ENCODE measurements at regions not wholly inside any gene's neighbourhood (a gene's known extent, or its start where the extent isn't known, plus 50 kb on each side); places are given as distances from the start of the nearest gene placed in this dataset.

DNA sequence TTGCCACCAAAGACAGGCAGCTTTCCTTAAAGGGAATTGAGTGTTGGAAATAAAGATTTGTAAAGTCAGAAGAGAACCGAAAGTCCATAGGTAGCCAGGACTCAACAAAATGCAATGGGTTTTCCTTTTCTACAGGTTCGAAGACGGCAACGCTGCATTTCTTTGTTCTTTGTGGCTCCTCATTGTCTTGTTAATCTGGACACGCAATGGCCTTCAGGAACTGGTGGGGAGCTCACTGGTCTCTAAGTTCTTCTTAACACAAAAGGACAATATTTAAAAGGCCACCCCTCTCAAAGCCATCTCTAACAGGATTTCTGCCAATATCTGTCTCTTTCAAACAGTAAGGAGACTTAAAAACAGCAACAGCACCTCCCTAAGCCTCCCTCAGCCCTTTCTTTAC lies 170.6 kb downstream of the RMI1 start:
- Histone ChIP-seq H3K9me3 (no peaks in the 10 kb centered on the region), H3K27ac (no peak overlapping the region), H3K27me3 (no peaks in the 10 kb centered on the region), H3K4me3 (no peak overlapping the region), H3K4me1 (peaks cover 0 to 9% (median 0%) of the 10 kb centered on the region in 4 donors), H3K36me3 (no peaks in the 10 kb centered on the region)
- TF ChIP-seq, protein P1, sequence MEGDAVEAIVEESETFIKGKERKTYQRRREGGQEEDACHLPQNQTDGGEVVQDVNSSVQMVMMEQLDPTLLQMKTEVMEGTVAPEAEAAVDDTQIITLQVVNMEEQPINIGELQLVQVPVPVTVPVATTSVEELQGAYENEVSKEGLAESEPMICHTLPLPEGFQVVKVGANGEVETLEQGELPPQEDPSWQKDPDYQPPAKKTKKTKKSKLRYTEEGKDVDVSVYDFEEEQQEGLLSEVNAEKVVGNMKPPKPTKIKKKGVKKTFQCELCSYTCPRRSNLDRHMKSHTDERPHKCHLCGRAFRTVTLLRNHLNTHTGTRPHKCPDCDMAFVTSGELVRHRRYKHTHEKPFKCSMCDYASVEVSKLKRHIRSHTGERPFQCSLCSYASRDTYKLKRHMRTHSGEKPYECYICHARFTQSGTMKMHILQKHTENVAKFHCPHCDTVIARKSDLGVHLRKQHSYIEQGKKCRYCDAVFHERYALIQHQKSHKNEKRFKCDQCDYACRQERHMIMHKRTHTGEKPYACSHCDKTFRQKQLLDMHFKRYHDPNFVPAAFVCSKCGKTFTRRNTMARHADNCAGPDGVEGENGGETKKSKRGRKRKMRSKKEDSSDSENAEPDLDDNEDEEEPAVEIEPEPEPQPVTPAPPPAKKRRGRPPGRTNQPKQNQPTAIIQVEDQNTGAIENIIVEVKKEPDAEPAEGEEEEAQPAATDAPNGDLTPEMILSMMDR (IDR thresholded peaks at IDR 0.05), result no peak
- TF ChIP-seq POLR2A (IDR thresholded peaks at IDR 0.05), result no peak
- no peak for DNase-seq

DNA sequence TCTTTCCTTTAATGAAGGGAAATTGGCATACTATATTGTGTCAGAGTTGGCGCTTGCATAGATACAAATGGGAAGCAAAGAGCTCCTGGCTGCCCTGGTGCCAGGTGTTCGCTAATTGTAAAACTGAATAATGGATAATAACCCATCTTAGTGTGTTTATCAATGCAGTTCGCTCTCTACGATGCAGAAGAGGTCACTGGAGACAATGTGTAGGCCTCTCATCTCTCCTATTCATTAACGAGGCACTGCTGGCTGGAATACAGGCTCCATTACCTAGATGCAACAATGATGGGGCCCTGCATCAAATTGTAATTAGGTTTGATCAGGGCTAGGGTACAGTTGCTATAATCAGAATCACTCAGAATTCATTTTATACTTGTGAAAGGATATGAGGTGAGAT lies 171.0 kb downstream of the RMI1 start:
- no peak overlapping the region for H3K27ac ChIP-seq
- H3K4me1 ChIP-seq, result peaks cover 0 to 9% (median 0%) of the 10 kb centered on the region in 4 donors
- no peak for DNase-seq
- no peaks in the 10 kb centered on the region for H3K27me3 ChIP-seq
- H3K4me3 ChIP-seq, result no peak overlapping the region
- H3K9me3 ChIP-seq, result no peaks in the 10 kb centered on the region
- no peak for TF ChIP-seq POLR2A (IDR thresholded peaks at IDR 0.05)
- TF ChIP-seq, protein P1 (IDR thresholded peaks at IDR 0.05), result no peak
- H3K36me3 ChIP-seq, result no peaks in the 10 kb centered on the region

DNA sequence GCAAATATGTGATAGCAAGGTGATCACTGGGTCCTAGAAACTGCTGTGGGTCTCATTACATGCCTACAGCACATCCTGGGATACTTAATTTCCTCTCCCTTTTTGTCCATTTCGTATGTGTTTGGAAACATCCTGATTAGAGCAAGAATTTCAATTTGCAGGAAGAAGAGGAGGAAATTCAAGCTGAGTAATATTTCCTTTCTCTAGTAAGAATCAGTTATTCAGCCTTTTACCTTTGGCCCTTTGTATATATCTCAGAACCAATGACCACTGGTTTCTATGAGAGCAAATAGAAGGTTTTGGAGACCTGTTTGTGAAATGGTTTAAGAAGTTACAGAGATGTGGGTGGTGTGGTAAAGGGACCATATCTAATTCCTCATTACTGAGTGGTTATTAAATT lies 171.6 kb downstream of the RMI1 start:
- TF ChIP-seq POLR2A (IDR thresholded peaks at IDR 0.05), result no peak
- TF ChIP-seq, protein P1 (IDR thresholded peaks at IDR 0.05), result no peak
- H3K36me3 ChIP-seq, result no peaks in the 10 kb centered on the region
- DNase-seq, result no peak

DNA sequence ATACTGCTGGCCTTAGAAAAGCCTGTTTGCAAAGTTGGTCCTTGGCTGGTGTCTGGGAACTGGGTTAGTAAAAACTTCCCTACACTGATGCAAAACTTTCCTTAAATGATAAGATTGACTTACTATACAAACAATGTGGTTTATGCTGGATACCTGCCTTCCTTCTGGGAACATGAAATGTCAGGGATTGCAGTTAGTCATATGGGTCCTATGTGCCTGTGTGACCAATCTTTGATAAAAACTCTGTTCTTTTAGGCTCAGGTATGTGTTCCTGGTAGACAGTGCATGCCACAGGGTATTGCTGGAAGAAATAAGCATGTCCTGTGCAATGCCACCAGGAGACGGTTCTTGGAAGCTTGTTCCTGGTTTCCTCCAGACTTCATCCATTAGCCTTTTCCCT lies 173.3 kb downstream of the RMI1 start:
- H3K36me3 ChIP-seq, result no peaks in the 10 kb centered on the region
- no peak for TF ChIP-seq POLR2A (IDR thresholded peaks at IDR 0.05)
- TF ChIP-seq, protein P1 (IDR thresholded peaks at IDR 0.05), result no peak
- DNase-seq, result no peak
- H3K4me3 ChIP-seq, result no peak overlapping the region
- H3K4me1 ChIP-seq, result no peaks in the 10 kb centered on the region
- H3K9me3 ChIP-seq, result no peaks in the 10 kb centered on the region
- H3K27ac ChIP-seq, result no peak overlapping the region
- H3K27me3 ChIP-seq, result no peaks in the 10 kb centered on the region

More for the DNA sequence above, 171.6 kb downstream of the RMI1 start:
- Histone ChIP-seq H3K27me3 (no peaks in the 10 kb centered on the region), H3K4me1 (peaks cover 0 to 4% (median 0%) of the 10 kb centered on the region in 4 donors), H3K27ac (no peak overlapping the region), H3K4me3 (no peak overlapping the region), H3K9me3 (no peaks in the 10 kb centered on the region)

DNA sequence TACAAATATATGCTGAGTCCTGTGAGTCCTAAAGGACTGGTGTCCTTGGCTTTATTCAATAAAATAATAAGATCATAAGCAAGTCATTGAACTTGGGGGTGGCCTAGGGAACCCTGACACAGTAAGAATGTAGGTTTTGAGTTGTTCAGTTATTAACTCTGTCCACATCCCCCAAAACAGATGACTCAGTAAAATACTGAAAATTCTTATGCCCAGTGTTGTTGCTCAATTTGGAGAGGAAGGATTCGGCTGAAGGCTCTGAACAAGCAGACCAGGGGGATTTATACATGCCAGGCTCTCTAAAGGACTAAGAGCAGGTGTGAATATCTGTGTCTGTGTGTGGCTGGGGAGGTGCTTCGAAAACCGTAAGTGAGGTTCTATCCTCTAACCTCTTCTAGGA lies 173.7 kb downstream of the RMI1 start:
- no peaks in the 10 kb centered on the region for H3K27me3 ChIP-seq
- TF ChIP-seq, protein P1 (IDR thresholded peaks at IDR 0.05), result no peak
- no peak for TF ChIP-seq POLR2A (IDR thresholded peaks at IDR 0.05)
- H3K4me3 ChIP-seq, result no peak overlapping the region
- no peak overlapping the region for H3K27ac ChIP-seq
- no peaks in the 10 kb centered on the region for H3K36me3 ChIP-seq
- no peaks in the 10 kb centered on the region for H3K4me1 ChIP-seq
- DNase-seq, result no peak
- H3K9me3 ChIP-seq, result no peaks in the 10 kb centered on the region

DNA sequence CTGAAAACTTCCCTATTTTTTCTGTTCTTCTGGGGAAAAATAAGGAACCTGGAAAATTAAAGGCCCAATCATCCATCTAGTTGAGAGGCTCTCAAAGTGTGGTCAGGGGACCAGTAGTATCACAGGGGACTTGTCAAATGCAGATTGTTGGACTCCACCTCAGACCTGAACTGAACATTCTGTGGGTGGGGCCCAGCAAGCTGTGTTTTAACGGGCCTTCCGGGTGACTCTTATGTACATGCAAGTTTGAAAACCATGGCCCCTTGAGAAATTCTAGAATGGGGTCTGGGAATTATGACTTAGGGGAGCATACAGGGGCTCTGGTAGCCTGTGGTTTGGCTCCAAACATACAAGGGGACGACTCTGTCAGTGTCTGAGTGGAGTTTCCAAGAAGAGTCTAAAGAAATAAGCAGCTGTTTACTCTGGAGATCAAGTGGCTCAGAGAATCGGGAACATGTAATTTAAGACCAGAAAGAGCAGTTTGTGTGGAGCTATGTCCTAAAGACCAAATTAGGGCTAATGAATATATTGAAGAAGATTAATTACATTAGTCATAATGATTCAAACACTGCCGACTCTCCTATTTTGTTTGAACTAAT lies 177.4 kb downstream of the SLC28A3 start:
- DNase-seq, result no peak
- Histone ChIP-seq H3K9me3 (no peaks in the 10 kb centered on the region), H3K27ac (no peak overlapping the region), H3K4me3 (no peak overlapping the region), H3K27me3 (no peaks in the 10 kb centered on the region), H3K36me3 (no peaks in the 10 kb centered on the region), H3K4me1 (no peaks in the 10 kb centered on the region)
- TF ChIP-seq, protein P1 (IDR thresholded peaks at IDR 0.05), result no peak
- no peak for TF ChIP-seq POLR2A (IDR thresholded peaks at IDR 0.05)
